ENCODE measurements at regions not wholly inside any gene's neighbourhood (a gene's known extent, or its start where the extent isn't known, plus 50 kb on each side); places are given as distances from the start of the nearest gene placed in this dataset.

- TF ChIP-seq FOXP2 (optimal IDR thresholded peaks at IDR 0.05; ENCODE audit: control extremely low read depth, extremely low read length, insufficient read depth) (no peak), POLR2AphosphoS5 (IDR thresholded peaks at IDR 0.05; ENCODE audit: borderline replicate concordance, low read depth, low read length) (no peak)
Measured at GRCh38 chr12:39070775-39071174, 165.4 kb upstream of the CPNE8 start.

All from SK-N-MC (cell line).